Trophoblast cell (in vitro differentiated cells and primary cell): ENCODE measurements at regions not wholly inside any gene's neighbourhood (a gene's known extent, or its start where the extent isn't known, plus 50 kb on each side); places are given as distances from the start of the nearest gene placed in this dataset.

Source experiments
- DNase-seq, 2 donors: peaks; one replicate each; pipeline ENCODE4 v3.0.0-alpha.2; 2016
- H2AFZ ChIP-seq: 2 replicates; pipeline ENCODE4 v1.6.1; 2013; ENCODE audit warnings: low read length, moderate library complexity, mild to moderate bottlenecking; ENCODE audit not compliant: insufficient read depth, poor library complexity
- H2AK5ac ChIP-seq: 2 replicates; pipeline ENCODE4 v1.6.1; 2013; ENCODE audit warnings: mild to moderate bottlenecking, low read length
- H2BK120ac ChIP-seq: 2 replicates; pipeline ENCODE4 v1.6.1; 2013; ENCODE audit warnings: low read length, mild to moderate bottlenecking, moderate library complexity; ENCODE audit not compliant: insufficient read depth, poor library complexity
- H2BK12ac ChIP-seq: 2 replicates; pipeline ENCODE4 v1.6.1; 2013; ENCODE audit warnings: mild to moderate bottlenecking, low read length, moderate library complexity
- H2BK5ac ChIP-seq: 2 replicates; pipeline ENCODE4 v1.6.1; 2013; ENCODE audit warnings: low read length, low read depth, moderate library complexity, mild to moderate bottlenecking; ENCODE audit not compliant: poor library complexity
- H3K14ac ChIP-seq: 2 replicates; pipeline ENCODE4 v1.6.1; 2013; ENCODE audit warnings: mild to moderate bottlenecking, low read length
- H3K18ac ChIP-seq: 2 replicates; pipeline ENCODE4 v1.6.1; 2013; ENCODE audit warnings: mild to moderate bottlenecking, low read length
- H3K23ac ChIP-seq: 2 replicates; pipeline ENCODE4 v1.6.1; 2013; ENCODE audit warnings: low read length
- H3K27ac ChIP-seq: 2 replicates; pipeline ENCODE4 v1.5.1; 2013; ENCODE audit warnings: low read depth, mild to moderate bottlenecking, inconsistent platforms, low read length, moderate library complexity
- H3K27me3 ChIP-seq: 2 replicates; pipeline ENCODE4 v1.6.1; 2013; ENCODE audit warnings: inconsistent platforms, mild to moderate bottlenecking, low read length, moderate library complexity; ENCODE audit not compliant: insufficient read depth
- H3K36me3 ChIP-seq, 2 experiments: 1 replicate in 1 of 2; 2 replicates in 1 of 2; pipeline ENCODE4 v1.6.1; 2013; ENCODE audit warnings: low read length in 2 of 2, mild to moderate bottlenecking in 2 of 2, moderate library complexity in 1 of 2; ENCODE audit not compliant: insufficient read depth in 2 of 2, control insufficient read depth in 1 of 2
- H3K4ac ChIP-seq: 2 replicates; pipeline ENCODE4 v1.6.1; 2013; ENCODE audit warnings: low read depth, mild to moderate bottlenecking, low read length, moderate library complexity
- H3K4me1 ChIP-seq, 2 experiments: 1 replicate in 1 of 2; 2 replicates in 1 of 2; pipeline ENCODE4 v1.6.1; 2013; ENCODE audit warnings: low read length in 2 of 2, mild to moderate bottlenecking in 2 of 2, moderate library complexity in 1 of 2; ENCODE audit not compliant: insufficient read depth in 2 of 2, control insufficient read depth in 1 of 2
- H3K4me2 ChIP-seq: 2 replicates; pipeline ENCODE4 v1.6.1; 2013; ENCODE audit warnings: inconsistent platforms, mild to moderate bottlenecking, low read length, moderate library complexity
- H3K4me3 ChIP-seq: 2 replicates; pipeline ENCODE4 v1.5.1; 2013; ENCODE audit warnings: mild to moderate bottlenecking, low read depth, low read length, inconsistent platforms
- H3K79me1 ChIP-seq: one replicate; pipeline ENCODE4 v1.6.1; 2013; ENCODE audit warnings: low read length
- H3K79me2 ChIP-seq: 2 replicates; pipeline ENCODE4 v1.6.1; 2013; ENCODE audit warnings: low read length, mild to moderate bottlenecking; ENCODE audit not compliant: control insufficient read depth, insufficient read depth, poor library complexity
- H3K9ac ChIP-seq: 2 replicates; pipeline ENCODE4 v1.6.1; 2013; ENCODE audit warnings: mild to moderate bottlenecking, low read length
- H3K9me3 ChIP-seq: 2 replicates; pipeline ENCODE4 v1.6.1; 2013; ENCODE audit warnings: low read depth, mild to moderate bottlenecking, control low read depth, inconsistent platforms, low read length; ENCODE audit not compliant: insufficient read depth
- H4K12ac ChIP-seq: 2 replicates; pipeline ENCODE4 v1.6.1; 2013; ENCODE audit warnings: low read depth, mild to moderate bottlenecking, low read length, moderate library complexity
- H4K8ac ChIP-seq: 2 replicates; pipeline ENCODE4 v1.6.1; 2013; ENCODE audit warnings: low read depth, mild to moderate bottlenecking, low read length, moderate library complexity
- H4K91ac ChIP-seq: one replicate; pipeline ENCODE4 v1.6.1; 2013; ENCODE audit warnings: low read depth, mild to moderate bottlenecking, low read length, moderate library complexity
- WGBS: extraction: QIAGEN DNeasy Blood & Tissue Kit; methylation state at CpG from one replicate; pipeline ENCODE4 v1.1.7; 2013; ENCODE audit warnings: missing lambda C conversion rate; ENCODE audit not compliant: insufficient read length, insufficient coverage; ENCODE audit errors: extremely low coverage; 5-methylcytosine and 5-hydroxymethylcytosine counted together

DNA sequence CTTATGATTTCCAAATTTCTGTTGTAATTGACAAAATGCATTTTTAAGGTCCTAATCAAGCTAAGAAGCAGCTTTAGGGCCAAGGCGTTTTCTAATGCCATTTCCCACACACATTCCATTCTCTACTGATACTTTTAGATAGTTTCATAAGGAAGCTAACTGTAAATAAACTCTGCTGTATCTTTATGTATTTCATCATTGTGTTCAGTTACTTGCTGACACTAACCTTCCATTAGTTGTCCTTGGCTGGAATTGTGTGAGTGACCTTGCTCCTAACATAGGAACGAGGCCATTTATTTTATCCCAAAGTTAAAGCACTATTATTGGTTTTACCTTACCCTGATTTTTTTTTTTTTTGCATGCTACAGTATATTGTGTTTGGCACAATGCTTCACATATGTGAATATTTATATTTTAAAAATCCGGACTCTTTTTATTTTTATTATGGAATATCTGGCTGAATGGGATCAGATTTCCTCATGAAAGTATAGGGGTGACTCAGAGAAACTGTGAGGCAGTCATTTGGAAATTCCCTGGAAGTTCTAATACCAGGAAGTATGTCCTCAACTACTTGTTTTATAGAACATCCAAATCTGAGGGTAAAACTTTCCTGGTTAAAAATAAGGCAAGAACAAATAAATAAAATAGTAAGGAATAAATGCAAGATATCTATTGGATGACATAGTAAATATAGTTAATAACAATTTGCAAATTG, 62.7 kb upstream of the SORBS2 start:
- Histone ChIP-seq H3K79me1 (no peaks in the 10 kb centered on the region), H3K27ac (no peak overlapping the region), H4K12ac (no peak overlapping the region), H2AK5ac (no peak overlapping the region), H3K9ac (no peak overlapping the region), H3K36me3 (no peaks in the 10 kb centered on the region), H2BK120ac (no peak overlapping the region), H4K8ac (no peak overlapping the region), H3K9me3 (peaks cover 2% of the 10 kb centered on the region), H2AFZ (no peak overlapping the region), H2BK5ac (no peak overlapping the region), H3K4me2 (no peak overlapping the region), H3K79me2 (no peaks in the 10 kb centered on the region), H3K4ac (no peak overlapping the region), H3K27me3 (no peaks in the 10 kb centered on the region), H3K23ac (no peak overlapping the region), H3K4me1 (no peaks in the 10 kb centered on the region), H2BK12ac (no peak overlapping the region), H4K91ac (no peak overlapping the region), H3K18ac (no peak overlapping the region), H3K4me3 (no peak overlapping the region), H3K14ac (no peak overlapping the region)
- WGBS, result no CpG with 5 or more reads among the region's 3 CpGs
- no peak for DNase-seq

DNA sequence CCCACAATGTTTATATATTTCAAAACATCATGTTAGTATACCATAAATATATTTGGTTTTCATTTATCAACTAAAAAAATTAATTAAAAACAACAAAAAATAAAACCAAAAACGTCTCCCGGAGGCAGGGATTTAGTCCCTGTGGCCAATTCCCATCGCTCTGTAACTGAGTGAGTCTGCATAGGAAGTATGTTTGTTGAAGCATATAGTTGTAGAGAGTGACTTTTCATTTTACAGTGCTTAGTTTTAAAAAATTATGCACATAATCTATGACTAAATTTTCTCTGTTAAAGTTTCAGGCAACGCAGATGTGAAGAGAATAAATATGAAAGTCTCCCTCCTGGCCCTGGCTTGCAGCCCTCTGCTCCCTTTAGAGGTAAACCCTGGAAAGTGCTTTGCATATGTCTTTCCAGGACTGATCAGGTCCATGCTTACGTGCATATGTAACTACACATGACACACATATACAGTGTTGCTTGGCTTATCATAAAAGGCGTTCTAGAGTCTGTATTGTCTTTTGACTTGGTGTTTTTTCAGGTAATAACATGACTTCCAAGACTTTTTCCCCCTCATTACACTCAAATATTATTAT, 63.4 kb upstream of the SORBS2 start:
- H3K79me2 ChIP-seq, result no peaks in the 10 kb centered on the region
- no peak overlapping the region for H4K8ac ChIP-seq
- H3K4me1 ChIP-seq, result no peaks in the 10 kb centered on the region
- H2AFZ ChIP-seq, result no peak overlapping the region
- H3K27me3 ChIP-seq, result no peaks in the 10 kb centered on the region
- no peak overlapping the region for H2AK5ac ChIP-seq
- no peak overlapping the region for H4K91ac ChIP-seq
- H2BK5ac ChIP-seq, result no peak overlapping the region
- H3K4ac ChIP-seq, result no peak overlapping the region
- H3K23ac ChIP-seq, result no peak overlapping the region
- no peak overlapping the region for H3K27ac ChIP-seq
- H3K9me3 ChIP-seq, result peaks cover 2% of the 10 kb centered on the region
- DNase-seq, result no peak
- no CpG with 5 or more reads among the region's 6 CpGs for WGBS
- H3K9ac ChIP-seq, result no peak overlapping the region
- no peaks in the 10 kb centered on the region for H3K36me3 ChIP-seq
- H2BK120ac ChIP-seq, result no peak overlapping the region
- H3K4me3 ChIP-seq, result no peak overlapping the region
- no peak overlapping the region for H4K12ac ChIP-seq
- H3K79me1 ChIP-seq, result no peaks in the 10 kb centered on the region
- no peak overlapping the region for H3K4me2 ChIP-seq
- H3K18ac ChIP-seq, result no peak overlapping the region
- H2BK12ac ChIP-seq, result no peak overlapping the region
- no peak overlapping the region for H3K14ac ChIP-seq

DNA sequence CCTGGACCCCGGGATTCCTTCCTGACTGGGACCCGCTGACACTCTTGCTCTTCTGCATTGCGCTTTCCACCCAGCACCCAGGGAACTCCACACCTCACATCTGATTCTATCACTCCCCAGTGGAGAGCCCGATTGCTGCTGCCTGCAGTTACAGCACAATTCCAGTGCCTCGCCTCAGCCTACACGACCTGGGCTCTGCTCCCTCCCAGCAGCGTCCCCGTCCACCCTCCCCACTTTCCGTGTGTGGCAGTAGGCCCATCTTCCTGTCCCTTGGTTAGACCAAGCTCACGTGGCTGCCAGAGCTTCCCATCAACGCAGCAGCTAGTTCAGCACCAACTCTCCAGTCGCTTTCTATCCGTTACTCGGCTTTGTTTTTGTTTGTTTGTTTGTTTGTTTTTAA, 66.6 kb upstream of the SORBS2 start:
- no peak overlapping the region for H3K14ac ChIP-seq
- no peak overlapping the region for H3K27ac ChIP-seq
- H3K4ac ChIP-seq, result no peak overlapping the region
- no peak overlapping the region for H2BK12ac ChIP-seq
- H3K79me2 ChIP-seq, result no peaks in the 10 kb centered on the region
- H3K79me1 ChIP-seq, result no peaks in the 10 kb centered on the region
- H3K4me2 ChIP-seq, result no peak overlapping the region
- no peak overlapping the region for H3K4me3 ChIP-seq
- H3K9me3 ChIP-seq, result peaks cover 2% of the 10 kb centered on the region
- no peak overlapping the region for H3K9ac ChIP-seq
- H2BK5ac ChIP-seq, result no peak overlapping the region
- no peaks in the 10 kb centered on the region for H3K27me3 ChIP-seq
- H2AK5ac ChIP-seq, result no peak overlapping the region
- H3K4me1 ChIP-seq, result no peaks in the 10 kb centered on the region
- H3K36me3 ChIP-seq, result no peaks in the 10 kb centered on the region
- H4K12ac ChIP-seq, result no peak overlapping the region
- H2BK120ac ChIP-seq, result no peak overlapping the region
- no peak overlapping the region for H3K23ac ChIP-seq
- WGBS, result no CpG with 5 or more reads among the region's 14 CpGs
- H4K8ac ChIP-seq, result no peak overlapping the region
- no peak overlapping the region for H3K18ac ChIP-seq
- no peak overlapping the region for H2AFZ ChIP-seq
- no peak for DNase-seq
- H4K91ac ChIP-seq, result no peak overlapping the region

- H3K18ac ChIP-seq, result no peak overlapping the region
- H3K4me3 ChIP-seq, result no peak overlapping the region
- no CpG with 5 or more reads among the region's 18 CpGs for WGBS
- no peak overlapping the region for H3K14ac ChIP-seq
- no peak overlapping the region for H4K91ac ChIP-seq
- no peak for DNase-seq
- no peak overlapping the region for H3K23ac ChIP-seq
- no peak overlapping the region for H2BK120ac ChIP-seq
- no peak overlapping the region for H3K4me2 ChIP-seq
- peaks cover 2% of the 10 kb centered on the region for H3K9me3 ChIP-seq
- H3K79me2 ChIP-seq, result no peaks in the 10 kb centered on the region
- H3K79me1 ChIP-seq, result no peaks in the 10 kb centered on the region
- no peak overlapping the region for H2AK5ac ChIP-seq
- H3K27ac ChIP-seq, result no peak overlapping the region
- no peaks in the 10 kb centered on the region for H3K36me3 ChIP-seq
- H3K4me1 ChIP-seq, result no peaks in the 10 kb centered on the region
- H3K4ac ChIP-seq, result no peak overlapping the region
- no peaks in the 10 kb centered on the region for H3K27me3 ChIP-seq
- H4K8ac ChIP-seq, result no peak overlapping the region
- no peak overlapping the region for H2BK12ac ChIP-seq
- H4K12ac ChIP-seq, result no peak overlapping the region
- no peak overlapping the region for H2BK5ac ChIP-seq
- H3K9ac ChIP-seq, result no peak overlapping the region
- H2AFZ ChIP-seq, result no peak overlapping the region
These were observed 67.8 kb upstream of the SORBS2 start for GRCh38 chr4:185879666-185880312.
